HL-60 (cell line): ENCODE measurements at regions not wholly inside any gene's neighbourhood (a gene's known extent, or its start where the extent isn't known, plus 50 kb on each side); places are given as distances from the start of the nearest gene placed in this dataset.

Source experiments
- DNase-seq, 2 experiments: peaks; one replicate each; pipeline ENCODE4 v3.0.0-alpha.2; 2010 to 2020; ENCODE audit warnings: low read depth in 1 of 2, low spot score in 1 of 2
- H3K27ac ChIP-seq: fragments of 250-450 bp; sonication (Bioruptor Pico); replicated peaks from 2 replicates; pipeline ENCODE4 v1.5.1; 2020; ENCODE audit warnings: mild to moderate bottlenecking, moderate library complexity
- H3K27me3 ChIP-seq: fragments of 250-450 bp; sonication (Bioruptor Pico); 2 replicates; pipeline ENCODE4 v1.5.1; 2021; ENCODE audit warnings: mild to moderate bottlenecking, moderate library complexity; ENCODE audit not compliant: insufficient read depth, poor library complexity, severe bottlenecking
- H3K4me3 ChIP-seq: replicated peaks from 2 replicates; pipeline ENCODE4 v1.5.1; 2011; ENCODE audit warnings: mild to moderate bottlenecking, control low read depth, low read length; ENCODE audit not compliant: insufficient read depth
- CTCF ChIP-seq: IDR thresholded peaks from one replicate; pipeline ENCODE4 v1.5.1; 2011; ENCODE audit warnings: low read length, control low read depth, inconsistent platforms; ENCODE audit not compliant: insufficient read depth
- GABPA ChIP-seq: IDR thresholded peaks from 2 replicates; pipeline ENCODE4 v1.6.1; 2012; ENCODE audit warnings: low read depth
- POLR2AphosphoS5 ChIP-seq: IDR thresholded peaks from 2 replicates; pipeline ENCODE4 v1.6.1; 2012; ENCODE audit warnings: low read depth
- REST ChIP-seq: IDR thresholded peaks from 2 replicates; pipeline ENCODE4 v1.6.1; 2012; ENCODE audit warnings: low read depth; ENCODE audit not compliant: insufficient replicate concordance
- SPI1 ChIP-seq: IDR thresholded peaks from 2 replicates; pipeline ENCODE4 v1.6.1; 2012; ENCODE audit warnings: low read depth, mild to moderate bottlenecking, borderline replicate concordance

- DNase-seq: no peak
- no peak overlapping the region for H3K27ac ChIP-seq
- TF ChIP-seq CTCF: no peak
- TF ChIP-seq SPI1: no peak
- no peak for TF ChIP-seq POLR2AphosphoS5
- no peak for TF ChIP-seq GABPA
- no peak for TF ChIP-seq REST
- no peak overlapping the region for H3K4me3 ChIP-seq
- no peaks in the 10 kb centered on the region for H3K27me3 ChIP-seq
These were observed 121.1 kb upstream of the XYLT1 start for GRCh38 chr16:17591655-17592405.

- TF ChIP-seq REST (no peak), SPI1 (peak; percentile 15; the same call in 1 of the 2 replicates)
- Histone ChIP-seq H3K27me3 (no peaks in the 10 kb centered on the region), H3K27ac (no peak overlapping the region), H3K4me3 (no peak overlapping the region)
- DNase-seq: no peak
These were observed 120.2 kb upstream of the XYLT1 start for GRCh38 chr16:17590711-17591654.

- H3K4me3 ChIP-seq: no peak overlapping the region
- TF ChIP-seq CTCF (no peak), POLR2AphosphoS5 (no peak), REST (no peak), SPI1 (no peak), GABPA (no peak)
- no peak overlapping the region for H3K27ac ChIP-seq
- H3K27me3 ChIP-seq: no peaks in the 10 kb centered on the region
- DNase-seq: no peak
These were observed 119.1 kb upstream of the XYLT1 start for GRCh38 chr16:17589898-17590297.
